ENCODE measurements at regions not wholly inside any gene's neighbourhood (a gene's known extent, or its start where the extent isn't known, plus 50 kb on each side); places are given as distances from the start of the nearest gene placed in this dataset.

DNA sequence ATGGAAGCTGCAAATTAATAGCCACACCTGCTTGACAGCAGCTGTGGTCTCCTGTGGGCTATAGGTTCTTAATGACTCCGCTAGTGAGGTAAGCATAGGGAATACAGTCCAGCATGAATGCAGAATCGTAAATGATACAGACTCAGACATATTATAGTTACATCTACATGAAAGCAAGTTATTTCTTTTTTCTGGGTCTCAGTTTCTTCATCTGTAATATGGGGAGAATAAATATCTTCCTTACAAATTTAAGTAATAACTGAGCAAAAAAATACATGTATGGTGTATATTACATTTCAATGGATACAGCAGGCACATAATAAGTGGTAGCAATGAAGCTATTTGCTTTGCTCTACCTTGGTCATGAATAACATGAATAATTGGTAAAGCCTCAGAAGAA is 245.9 kb upstream of the RHOBTB1 start:
- Histone ChIP-seq H3K4me2 (ENCODE audit: unreplicated experiment) (no peak overlapping the region), H3K9me3 (ENCODE audit: low read depth) (no peaks in the 10 kb centered on the region), H3K9me2 (ENCODE audit: insufficient read depth) (no peaks in the 10 kb centered on the region), H3K27ac (no peak overlapping the region), H3F3A (ENCODE audit: insufficient read depth) (no peaks in the 10 kb centered on the region), H3K4me3 (no peak overlapping the region), H3K79me2 (ENCODE audit: insufficient read depth) (no peaks in the 10 kb centered on the region), H3K9ac (no peak overlapping the region), H2AFZ (no peak overlapping the region), H3K36me3 (ENCODE audit: low read depth) (no peaks in the 10 kb centered on the region), H4K20me1 (ENCODE audit: insufficient read depth) (no peaks in the 10 kb centered on the region), H3K27me3 (replicated peaks; ENCODE audit: insufficient read depth) (0 out of 2 replicates have a peak, but pooled peaks cover 3% of the 10 kb centered on the region), H3K4me1 (ENCODE audit: insufficient read depth) (no peaks in the 10 kb centered on the region)
- in situ Hi-C loops (cut with MboI), result no loop called here
- 69 to 79% methylated on average over 2 of the region's 2 CpGs for WGBS, 2 experiments (ENCODE audit: low coverage in 1 of 2, low lambda C conversion rate in 2 of 2, missing lambda C conversion rate in 2 of 2)
- TF ChIP-seq EZH2 (IDR thresholded peaks at IDR 0.05; ENCODE audit: insufficient read depth, poor library complexity, severe bottlenecking), result no peak
- no peak for DNase-seq

DNA sequence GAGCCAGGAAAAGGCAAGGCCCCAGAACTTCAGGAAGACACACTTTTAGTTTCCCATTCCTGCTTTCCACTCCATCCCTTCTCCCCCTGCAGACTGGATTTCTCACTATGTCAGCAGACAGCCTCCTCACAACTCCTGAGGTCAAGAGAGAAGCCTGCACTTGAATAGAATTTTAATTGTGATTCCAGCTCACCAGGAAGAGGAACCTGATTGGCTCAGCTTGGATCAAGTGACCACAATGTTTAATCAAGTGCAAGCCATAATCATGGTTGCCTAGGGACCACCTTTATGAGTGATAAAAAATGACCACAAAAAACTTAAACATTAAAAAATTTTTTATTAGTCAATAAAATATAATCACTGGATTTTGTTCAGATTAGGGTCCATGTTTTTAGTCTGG is 244.7 kb upstream of the RHOBTB1 start:
- H3K4me3 ChIP-seq, result no peak overlapping the region
- H4K20me1 ChIP-seq (ENCODE audit: insufficient read depth), result no peaks in the 10 kb centered on the region
- no peaks in the 10 kb centered on the region for H3K79me2 ChIP-seq (ENCODE audit: insufficient read depth)
- in situ Hi-C loops (cut with MboI), result no loop called here
- H3K9me2 ChIP-seq (ENCODE audit: insufficient read depth), result no peaks in the 10 kb centered on the region
- no peak for TF ChIP-seq EZH2 (IDR thresholded peaks at IDR 0.05; ENCODE audit: insufficient read depth, poor library complexity, severe bottlenecking)
- no peak for TF ChIP-seq EZH2phosphoT487 (IDR thresholded peaks at IDR 0.05; ENCODE audit: insufficient read depth, low read depth)
- H3K4me2 ChIP-seq (ENCODE audit: unreplicated experiment), result no peak overlapping the region
- H3K27ac ChIP-seq, result no peak overlapping the region
- no peak overlapping the region for H3K9ac ChIP-seq
- H3K36me3 ChIP-seq (ENCODE audit: low read depth), result no peaks in the 10 kb centered on the region
- no peaks in the 10 kb centered on the region for H3K9me3 ChIP-seq (ENCODE audit: low read depth)
- no peaks in the 10 kb centered on the region for H3K27me3 ChIP-seq (replicated peaks; ENCODE audit: insufficient read depth)
- DNase-seq, result no peak
- H2AFZ ChIP-seq, result no peak overlapping the region
- H3F3A ChIP-seq (ENCODE audit: insufficient read depth), result no peaks in the 10 kb centered on the region
- no peaks in the 10 kb centered on the region for H3K4me1 ChIP-seq (ENCODE audit: insufficient read depth)

DNA sequence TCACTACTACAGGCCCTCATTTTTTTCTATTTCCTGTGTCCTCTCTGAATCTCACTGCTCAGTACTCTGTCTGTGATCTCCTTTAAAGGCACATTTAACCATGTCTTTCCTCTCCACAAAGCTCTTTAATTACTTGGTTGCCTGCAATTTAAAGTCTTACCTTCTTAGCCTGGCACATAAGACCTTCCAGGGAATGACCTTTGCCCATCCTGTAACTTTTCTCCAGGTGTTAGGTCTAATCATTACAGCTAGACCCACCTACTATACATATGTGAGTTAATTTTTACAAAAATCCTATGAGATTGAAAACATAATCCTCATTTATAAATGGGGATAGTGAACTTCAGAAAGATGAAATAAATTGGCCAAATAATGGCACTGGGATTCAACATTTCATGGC is 244.1 kb upstream of the RHOBTB1 start:
- H3K9ac ChIP-seq, result no peak overlapping the region
- no peak for DNase-seq
- in situ Hi-C loops (cut with MboI), result no loop called here
- H3K4me3 ChIP-seq, result no peak overlapping the region
- no peaks in the 10 kb centered on the region for H3K79me2 ChIP-seq (ENCODE audit: insufficient read depth)
- no peaks in the 10 kb centered on the region for H3K4me1 ChIP-seq (ENCODE audit: insufficient read depth)
- H3K27me3 ChIP-seq (replicated peaks; ENCODE audit: insufficient read depth), result no peaks in the 10 kb centered on the region
- H3K36me3 ChIP-seq (ENCODE audit: low read depth), result no peaks in the 10 kb centered on the region
- H3K27ac ChIP-seq, result no peak overlapping the region
- H3F3A ChIP-seq (ENCODE audit: insufficient read depth), result no peaks in the 10 kb centered on the region
- H3K9me3 ChIP-seq (ENCODE audit: low read depth), result no peaks in the 10 kb centered on the region
- no peak overlapping the region for H3K4me2 ChIP-seq (ENCODE audit: unreplicated experiment)
- H3K9me2 ChIP-seq (ENCODE audit: insufficient read depth), result no peaks in the 10 kb centered on the region
- no peak for TF ChIP-seq EZH2 (IDR thresholded peaks at IDR 0.05; ENCODE audit: insufficient read depth, poor library complexity, severe bottlenecking)
- H4K20me1 ChIP-seq (ENCODE audit: insufficient read depth), result no peaks in the 10 kb centered on the region
- no peak overlapping the region for H2AFZ ChIP-seq

DNA sequence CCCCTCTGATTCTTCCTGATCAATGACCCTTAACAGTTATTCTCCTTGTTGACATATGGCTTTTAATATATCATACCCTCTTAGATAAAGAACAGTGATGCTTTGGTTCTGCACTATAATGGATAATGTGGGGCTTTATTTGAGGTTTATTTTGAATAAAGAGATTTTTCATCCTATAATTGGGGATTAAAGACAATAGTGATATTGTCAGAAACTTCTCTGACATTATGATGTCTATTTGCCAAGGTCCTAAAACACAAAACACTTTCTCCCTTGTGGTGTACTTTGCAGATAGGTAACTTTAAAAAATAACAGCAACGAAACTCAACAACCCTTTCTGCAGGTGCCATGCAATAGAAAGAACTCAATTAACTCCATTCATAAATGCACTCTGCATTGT is 243.6 kb upstream of the RHOBTB1 start:
- Histone ChIP-seq H3F3A (ENCODE audit: insufficient read depth) (no peaks in the 10 kb centered on the region), H3K27me3 (replicated peaks; ENCODE audit: insufficient read depth) (no peaks in the 10 kb centered on the region), H3K9me2 (ENCODE audit: insufficient read depth) (no peaks in the 10 kb centered on the region), H3K9ac (no peak overlapping the region), H2AFZ (no peak overlapping the region), H3K4me1 (ENCODE audit: insufficient read depth) (no peaks in the 10 kb centered on the region), H3K79me2 (ENCODE audit: insufficient read depth) (no peaks in the 10 kb centered on the region), H3K36me3 (ENCODE audit: low read depth) (no peaks in the 10 kb centered on the region), H4K20me1 (ENCODE audit: insufficient read depth) (no peaks in the 10 kb centered on the region), H3K27ac (no peak overlapping the region), H3K9me3 (ENCODE audit: low read depth) (no peaks in the 10 kb centered on the region), H3K4me3 (no peak overlapping the region), H3K4me2 (ENCODE audit: unreplicated experiment) (no peak overlapping the region)
- TF ChIP-seq EZH2phosphoT487 (IDR thresholded peaks at IDR 0.05; ENCODE audit: insufficient read depth, low read depth) (no peak), EZH2 (IDR thresholded peaks at IDR 0.05; ENCODE audit: insufficient read depth, poor library complexity, severe bottlenecking) (no peak)
- in situ Hi-C loops (cut with MboI), result no loop called here
- 50 to 55% methylated on average over 1 of the region's 1 CpG for WGBS, 2 experiments (ENCODE audit: low coverage in 1 of 2, low lambda C conversion rate in 2 of 2, missing lambda C conversion rate in 2 of 2)
- DNase-seq, result no peak

DNA sequence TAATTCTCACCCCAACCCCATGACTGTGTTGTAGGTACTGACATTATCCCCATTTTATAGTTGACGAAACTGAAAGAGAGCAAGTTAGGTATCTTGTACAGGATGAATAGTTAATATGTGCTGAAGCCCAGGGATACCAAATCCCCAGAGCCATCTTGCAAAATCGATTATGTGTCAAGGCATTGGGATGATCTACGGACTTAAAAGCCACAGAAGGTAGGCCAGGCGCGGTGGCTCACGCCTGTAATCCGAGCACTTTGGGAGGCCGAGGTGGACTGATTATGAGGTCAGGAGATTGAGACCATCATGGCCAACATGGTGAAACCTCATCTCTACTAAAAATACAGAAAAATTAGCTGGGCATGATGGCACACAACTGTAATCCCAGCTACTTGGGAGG is 242.4 kb upstream of the RHOBTB1 start:
- H3K36me3 ChIP-seq (ENCODE audit: low read depth), result no peaks in the 10 kb centered on the region
- H3K9me2 ChIP-seq (ENCODE audit: insufficient read depth), result no peaks in the 10 kb centered on the region

More for the DNA sequence above, 242.4 kb upstream of the RHOBTB1 start:
- no peak overlapping the region for H2AFZ ChIP-seq
- no peaks in the 10 kb centered on the region for H3F3A ChIP-seq (ENCODE audit: insufficient read depth)
- H3K9me3 ChIP-seq (ENCODE audit: low read depth), result no peaks in the 10 kb centered on the region
- H3K9ac ChIP-seq, result no peak overlapping the region
- no peaks in the 10 kb centered on the region for H3K4me1 ChIP-seq (ENCODE audit: insufficient read depth)
- no peaks in the 10 kb centered on the region for H4K20me1 ChIP-seq (ENCODE audit: insufficient read depth)
- no peak for DNase-seq
- no peaks in the 10 kb centered on the region; the same call in 1 of the 2 replicates for H3K27me3 ChIP-seq (replicated peaks; ENCODE audit: insufficient read depth)
- H3K79me2 ChIP-seq (ENCODE audit: insufficient read depth), result no peaks in the 10 kb centered on the region
- TF ChIP-seq EZH2 (IDR thresholded peaks at IDR 0.05; ENCODE audit: insufficient read depth, poor library complexity, severe bottlenecking) (no peak), EZH2phosphoT487 (IDR thresholded peaks at IDR 0.05; ENCODE audit: insufficient read depth, low read depth) (no peak)
- in situ Hi-C loops (cut with MboI), result no loop called here
- WGBS, 2 experiments (ENCODE audit: low coverage in 1 of 2, low lambda C conversion rate in 2 of 2, missing lambda C conversion rate in 2 of 2), result 75% methylated on average over 8 of the region's 8 CpGs
- H3K27ac ChIP-seq, result no peak overlapping the region
- H3K4me3 ChIP-seq, result no peak overlapping the region
- H3K4me2 ChIP-seq (ENCODE audit: unreplicated experiment), result no peak overlapping the region
